Endothelial cell of umbilical vein (primary cell): ENCODE measurements at regions not wholly inside any gene's neighbourhood (a gene's known extent, or its start where the extent isn't known, plus 50 kb on each side); places are given as distances from the start of the nearest gene placed in this dataset.

ENCODE experiments used
- BruUV-seq: library from RNA; stranded (reverse); fragments of 400-500 nt; replicated peaks from 2 replicates; lab custom pipeline; 2021; lab: Mats Ljungman, UMichigan
- CTCF ChIA-PET: fragments of 300-600, 350-600 bp; sonication (Branson Sonifier 250); formaldehyde crosslinking; loops from one replicate; lab custom pipeline; 2021; ENCODE audit warnings: antibody characterized with exemption, inconsistent platforms; lab: Charles Lee
- POLR2A ChIA-PET: fragments of 300-600, 350-600 bp; sonication (Branson Sonifier 250); formaldehyde crosslinking; loops from one replicate; lab custom pipeline; 2021; ENCODE audit warnings: antibody characterized with exemption, inconsistent platforms; lab: Charles Lee
- DNase-seq: peaks from one replicate; pipeline ENCODE4 v3.0.0-alpha.2; 2011; ENCODE audit warnings: low read depth, low spot score
- FAIRE-seq: peaks from 2 replicates; lab custom pipeline; 2011; peaks lifted over from hg19 to GRCh38; lab: Jason Lieb, UNC
- H2AFZ ChIP-seq: 2 replicates; pipeline ENCODE4 v1.6.0; 2012; ENCODE audit warnings: low read depth, low read length, control low read depth, inconsistent platforms
- H3K27ac ChIP-seq: 2 replicates; pipeline ENCODE4 v1.5.1; 2011; ENCODE audit warnings: low read depth, mild to moderate bottlenecking, control low read depth, low read length, moderate library complexity; ENCODE audit not compliant: insufficient read depth
- H3K27me3 ChIP-seq, 2 experiments: 2 replicates each; pipeline versions ENCODE4 v1.6.0 to v1.6.1; 2011; ENCODE audit warnings: low read length in 2 of 2, mixed read lengths in 1 of 2; ENCODE audit not compliant: control insufficient read depth in 2 of 2, insufficient read depth in 2 of 2
- H3K36me3 ChIP-seq, 2 experiments: 2 replicates in 1 of 2; 3 replicates in 1 of 2; pipeline ENCODE4 v1.5.1; 2011; ENCODE audit warnings: low read length in 2 of 2, mild to moderate bottlenecking in 1 of 2, moderate library complexity in 1 of 2; ENCODE audit not compliant: control insufficient read depth in 2 of 2, insufficient read depth in 2 of 2; ENCODE audit errors: extremely low read depth in 1 of 2
- H3K4me1 ChIP-seq: 3 replicates; pipeline ENCODE4 v1.5.1; 2011; ENCODE audit warnings: mild to moderate bottlenecking, low read length; ENCODE audit not compliant: control insufficient read depth, insufficient read depth; ENCODE audit errors: extremely low read depth
- H3K4me2 ChIP-seq: 2 replicates; pipeline ENCODE4 v1.6.1; 2011; ENCODE audit warnings: low read length, control low read depth, mixed read lengths; ENCODE audit not compliant: insufficient read depth
- H3K4me3 ChIP-seq, 3 experiments: fragments of 200-600 bp in 1 of 3; sonication (generic), shearing (Covaris generic) in 1 of 3; replicated peaks in 1 of 3; 2 replicates each; pipeline ENCODE4 v1.5.1; 2011 to 2016; ENCODE audit warnings: control low read depth in 3 of 3, low read length in 3 of 3, mild to moderate bottlenecking in 2 of 3, inconsistent platforms in 1 of 3, low read depth in 1 of 3, moderate library complexity in 1 of 3; ENCODE audit not compliant: insufficient read depth in 1 of 3
- H3K79me2 ChIP-seq: 2 replicates; pipeline ENCODE4 v1.6.0; 2012; ENCODE audit warnings: low read length, inconsistent platforms; ENCODE audit not compliant: control insufficient read depth, insufficient read depth
- H3K9ac ChIP-seq: replicated peaks from 2 replicates; pipeline ENCODE3; 2011; ENCODE audit warnings: low read length, control low read depth; ENCODE audit not compliant: insufficient read depth; ENCODE audit errors: extremely low read depth
- H3K9me1 ChIP-seq: replicated peaks from 3 replicates; pipeline ENCODE4 v1.6.0; 2011; ENCODE audit warnings: mild to moderate bottlenecking, low read length; ENCODE audit not compliant: control insufficient read depth, insufficient read depth; ENCODE audit errors: extremely low read depth
- H3K9me3 ChIP-seq: replicated peaks from 2 replicates; pipeline ENCODE4 v1.5.1; 2012; ENCODE audit warnings: low read length, inconsistent platforms; ENCODE audit not compliant: control insufficient read depth, insufficient read depth
- H4K20me1 ChIP-seq: replicated peaks from 2 replicates; pipeline ENCODE3; 2011; ENCODE audit warnings: mild to moderate bottlenecking, low read length; ENCODE audit not compliant: control insufficient read depth, insufficient read depth; ENCODE audit errors: extremely low read depth
- EZH2 ChIP-seq: IDR thresholded peaks from 2 replicates; pipeline ENCODE4 v1.6.1; 2012; ENCODE audit warnings: borderline replicate concordance, low read depth, mild to moderate bottlenecking, moderate library complexity, low read length, inconsistent platforms; ENCODE audit not compliant: severe bottlenecking
- FOS ChIP-seq: IDR thresholded peaks from 2 replicates; pipeline ENCODE4 v1.6.1; 2011; ENCODE audit warnings: mild to moderate bottlenecking, low read length, moderate library complexity, borderline replicate concordance; ENCODE audit not compliant: insufficient read depth
- GATA2 ChIP-seq: IDR thresholded peaks from 2 replicates; pipeline ENCODE4 v1.7.0; 2011; ENCODE audit warnings: low read depth, mild to moderate bottlenecking, moderate library complexity, mixed read lengths, low read length; ENCODE audit not compliant: insufficient read length, insufficient read depth
- JUN ChIP-seq: IDR thresholded peaks from 2 replicates; pipeline ENCODE4 v1.6.1; 2011; ENCODE audit warnings: borderline replicate concordance, low read depth; ENCODE audit not compliant: insufficient read length, insufficient read depth
- MYC ChIP-seq: IDR thresholded peaks from one replicate; pipeline ENCODE4 v1.6.1; 2011; ENCODE audit warnings: mild to moderate bottlenecking, low read depth, low read length
- POLR2A ChIP-seq: IDR thresholded peaks from 2 replicates; pipeline ENCODE4 v1.6.1; 2012; ENCODE audit warnings: low read depth, mild to moderate bottlenecking, control low read depth, low read length
- POLR2AphosphoS5 ChIP-seq: IDR thresholded peaks from 2 replicates; pipeline ENCODE4 v1.6.1; 2012; ENCODE audit warnings: low read depth, mild to moderate bottlenecking, control low read depth, low read length, moderate library complexity; ENCODE audit not compliant: insufficient read depth
- dilution Hi-C: fragments of 300-500 bp; cut with MboI; formaldehyde crosslinking; loops from one replicate; pipeline ENCODE4 v1.15.0; 2019; ENCODE audit warnings: low sequenced_read_pairs; ENCODE audit not compliant: extremely low pct_ligation_motif_present
- intact Hi-C: fragments of 100-400 bp; cut with micrococcal nuclease; formaldehyde crosslinking; loops from one replicate; pipeline ENCODE4 v1.10.0; 2022
- TF ChIP-seq, protein P1 (sequence below): IDR thresholded peaks from 2 replicates; pipeline ENCODE4 v1.6.1; 2011; ENCODE audit not compliant: insufficient read depth, insufficient read length
- TF ChIP-seq, protein P2 (sequence below), 2 donors: IDR thresholded peaks; 1 replicate in 1 of 2; 2 replicates in 1 of 2; pipeline ENCODE4 v1.5.1; 2011; ENCODE audit warnings: low read length in 2 of 2, mild to moderate bottlenecking in 2 of 2, moderate library complexity in 2 of 2, control low read depth in 1 of 2, inconsistent platforms in 1 of 2, low read depth in 1 of 2; ENCODE audit not compliant: insufficient read depth in 1 of 2; ENCODE audit errors: extremely low read depth in 1 of 2

DNA sequence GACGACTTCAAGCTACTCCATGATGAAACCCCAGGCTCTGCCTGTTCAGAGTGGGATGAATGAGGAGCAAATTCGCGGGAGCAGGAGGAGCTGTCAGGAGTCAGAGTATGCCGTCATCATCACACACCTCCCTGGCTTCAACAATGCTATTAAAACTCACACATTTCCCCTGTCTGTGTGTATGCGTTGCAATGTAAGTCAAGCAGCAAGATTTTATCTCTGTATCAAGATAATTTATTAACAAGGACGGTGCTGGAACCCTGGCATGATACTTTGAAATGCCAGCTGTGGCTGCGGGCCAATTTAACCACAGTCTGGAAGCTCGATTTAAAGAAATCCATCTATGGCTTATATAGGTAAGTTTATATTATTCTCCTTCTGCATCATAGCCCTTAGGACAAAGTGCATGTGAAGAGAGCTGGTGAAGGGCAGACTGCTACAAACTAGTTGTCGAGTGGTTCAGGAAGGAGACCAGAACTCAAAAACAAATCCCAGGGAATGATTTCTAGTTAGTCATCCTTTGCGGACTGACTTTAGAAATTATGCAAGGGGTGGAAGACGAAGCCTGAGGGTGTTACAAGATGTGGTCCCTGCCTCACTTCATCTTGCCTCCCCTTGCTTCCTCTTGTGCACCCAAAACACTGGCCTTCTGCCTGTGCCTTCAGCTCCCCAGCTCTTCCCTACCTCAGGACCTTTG, 486.5 kb downstream of the COG6 start:
- no peak for TF ChIP-seq FOS
- TF ChIP-seq, protein P1, sequence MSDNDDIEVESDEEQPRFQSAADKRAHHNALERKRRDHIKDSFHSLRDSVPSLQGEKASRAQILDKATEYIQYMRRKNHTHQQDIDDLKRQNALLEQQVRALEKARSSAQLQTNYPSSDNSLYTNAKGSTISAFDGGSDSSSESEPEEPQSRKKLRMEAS: no peak
- no peak for TF ChIP-seq MYC
- no peak for TF ChIP-seq POLR2A
- no peak for TF ChIP-seq GATA2
- TF ChIP-seq POLR2AphosphoS5: no peak
- no peak for TF ChIP-seq JUN
- no peak for TF ChIP-seq EZH2
- TF ChIP-seq, protein P2, sequence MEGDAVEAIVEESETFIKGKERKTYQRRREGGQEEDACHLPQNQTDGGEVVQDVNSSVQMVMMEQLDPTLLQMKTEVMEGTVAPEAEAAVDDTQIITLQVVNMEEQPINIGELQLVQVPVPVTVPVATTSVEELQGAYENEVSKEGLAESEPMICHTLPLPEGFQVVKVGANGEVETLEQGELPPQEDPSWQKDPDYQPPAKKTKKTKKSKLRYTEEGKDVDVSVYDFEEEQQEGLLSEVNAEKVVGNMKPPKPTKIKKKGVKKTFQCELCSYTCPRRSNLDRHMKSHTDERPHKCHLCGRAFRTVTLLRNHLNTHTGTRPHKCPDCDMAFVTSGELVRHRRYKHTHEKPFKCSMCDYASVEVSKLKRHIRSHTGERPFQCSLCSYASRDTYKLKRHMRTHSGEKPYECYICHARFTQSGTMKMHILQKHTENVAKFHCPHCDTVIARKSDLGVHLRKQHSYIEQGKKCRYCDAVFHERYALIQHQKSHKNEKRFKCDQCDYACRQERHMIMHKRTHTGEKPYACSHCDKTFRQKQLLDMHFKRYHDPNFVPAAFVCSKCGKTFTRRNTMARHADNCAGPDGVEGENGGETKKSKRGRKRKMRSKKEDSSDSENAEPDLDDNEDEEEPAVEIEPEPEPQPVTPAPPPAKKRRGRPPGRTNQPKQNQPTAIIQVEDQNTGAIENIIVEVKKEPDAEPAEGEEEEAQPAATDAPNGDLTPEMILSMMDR (IDR thresholded peaks at IDR 0.05; ENCODE audit: extremely low read depth in 1 of 2, insufficient read depth in 1 of 2, low read depth in 1 of 2, low read length in 2 of 2): no peak
- H4K20me1 ChIP-seq: no peaks in the 10 kb centered on the region
- H3K9me1 ChIP-seq: no peaks in the 10 kb centered on the region
- intact Hi-C loops (loop anchor here (10.0 kb wide), 1 partner anchor 247 kb away; no protein-coding TSS in a partner anchor), dilution Hi-C loops (no loop called here)
- FAIRE-seq: no peak
- H3K27ac ChIP-seq: no peak overlapping the region
- H3K9ac ChIP-seq: no peak overlapping the region
- no peaks in the 10 kb centered on the region for H3K4me1 ChIP-seq
- no peak overlapping the region for H2AFZ ChIP-seq
- no peak overlapping the region for H3K4me2 ChIP-seq
- DNase-seq: no peak
- no peak overlapping the region for H3K4me3 ChIP-seq
- no peaks in the 10 kb centered on the region for H3K9me3 ChIP-seq
- H3K36me3 ChIP-seq: no peaks in the 10 kb centered on the region
- no peaks in the 10 kb centered on the region for H3K27me3 ChIP-seq
- no TSS peak for BruUV-seq
- no peaks in the 10 kb centered on the region for H3K79me2 ChIP-seq
- CTCF ChIA-PET: interaction anchor here (1.4 kb wide), 1 partner anchor 66 kb away, joined by 3 read pairs; no protein-coding TSS in a partner anchor
- POLR2A ChIA-PET: no interaction called here
